Esophagus squamous epithelium (tissue), 4 donors: ENCODE measurements at regions not wholly inside any gene's neighbourhood (a gene's known extent, or its start where the extent isn't known, plus 50 kb on each side); places are given as distances from the start of the nearest gene placed in this dataset.

ENCODE experiments used
- POLR2A ChIP-seq, 4 donors: fragments of 450-650 bp; IDR thresholded peaks; one replicate each; pipeline ENCODE4 v1.6.1; 2017; ENCODE audit warnings: antibody characterized with exemption in 4 of 4, mild to moderate bottlenecking in 4 of 4, moderate library complexity in 3 of 4
- TF ChIP-seq, protein P1 (sequence below), 6 experiments: fragments of 450-650 bp in 4 of 6; fragments of 200-600 bp in 2 of 6; sonication (generic) in 2 of 6; IDR thresholded peaks; one replicate each; pipeline ENCODE4 v1.5.1; 2016 to 2019; ENCODE audit warnings: antibody characterized with exemption in 6 of 6, mild to moderate bottlenecking in 4 of 6, moderate library complexity in 4 of 6

DNA sequence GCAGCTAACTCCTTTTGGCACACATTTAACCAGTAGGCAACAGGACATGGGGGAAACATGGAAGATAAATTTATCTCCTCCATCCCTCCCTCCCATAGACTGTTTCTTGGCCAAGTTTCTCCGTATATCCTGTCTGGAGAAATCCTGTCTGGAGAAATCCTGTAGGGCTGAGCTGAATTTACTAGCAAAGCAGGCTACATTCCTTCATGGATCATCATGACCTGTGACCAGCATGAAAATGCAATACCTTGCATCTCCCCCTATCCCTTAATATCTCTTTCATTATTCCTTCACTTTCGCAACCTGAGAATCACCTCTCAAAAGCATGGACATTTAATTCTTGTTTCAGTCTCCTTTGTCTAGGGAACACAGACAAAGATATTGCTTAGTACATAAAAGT lies 379.1 kb downstream of the PSAT1 start:
- TF ChIP-seq, protein P1, sequence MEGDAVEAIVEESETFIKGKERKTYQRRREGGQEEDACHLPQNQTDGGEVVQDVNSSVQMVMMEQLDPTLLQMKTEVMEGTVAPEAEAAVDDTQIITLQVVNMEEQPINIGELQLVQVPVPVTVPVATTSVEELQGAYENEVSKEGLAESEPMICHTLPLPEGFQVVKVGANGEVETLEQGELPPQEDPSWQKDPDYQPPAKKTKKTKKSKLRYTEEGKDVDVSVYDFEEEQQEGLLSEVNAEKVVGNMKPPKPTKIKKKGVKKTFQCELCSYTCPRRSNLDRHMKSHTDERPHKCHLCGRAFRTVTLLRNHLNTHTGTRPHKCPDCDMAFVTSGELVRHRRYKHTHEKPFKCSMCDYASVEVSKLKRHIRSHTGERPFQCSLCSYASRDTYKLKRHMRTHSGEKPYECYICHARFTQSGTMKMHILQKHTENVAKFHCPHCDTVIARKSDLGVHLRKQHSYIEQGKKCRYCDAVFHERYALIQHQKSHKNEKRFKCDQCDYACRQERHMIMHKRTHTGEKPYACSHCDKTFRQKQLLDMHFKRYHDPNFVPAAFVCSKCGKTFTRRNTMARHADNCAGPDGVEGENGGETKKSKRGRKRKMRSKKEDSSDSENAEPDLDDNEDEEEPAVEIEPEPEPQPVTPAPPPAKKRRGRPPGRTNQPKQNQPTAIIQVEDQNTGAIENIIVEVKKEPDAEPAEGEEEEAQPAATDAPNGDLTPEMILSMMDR (IDR thresholded peaks at IDR 0.05), result no peak
- TF ChIP-seq POLR2A (IDR thresholded peaks at IDR 0.05), result no peak
